ENCODE measurements at regions not wholly inside any gene's neighbourhood (a gene's known extent, or its start where the extent isn't known, plus 50 kb on each side); places are given as distances from the start of the nearest gene placed in this dataset.

DNA sequence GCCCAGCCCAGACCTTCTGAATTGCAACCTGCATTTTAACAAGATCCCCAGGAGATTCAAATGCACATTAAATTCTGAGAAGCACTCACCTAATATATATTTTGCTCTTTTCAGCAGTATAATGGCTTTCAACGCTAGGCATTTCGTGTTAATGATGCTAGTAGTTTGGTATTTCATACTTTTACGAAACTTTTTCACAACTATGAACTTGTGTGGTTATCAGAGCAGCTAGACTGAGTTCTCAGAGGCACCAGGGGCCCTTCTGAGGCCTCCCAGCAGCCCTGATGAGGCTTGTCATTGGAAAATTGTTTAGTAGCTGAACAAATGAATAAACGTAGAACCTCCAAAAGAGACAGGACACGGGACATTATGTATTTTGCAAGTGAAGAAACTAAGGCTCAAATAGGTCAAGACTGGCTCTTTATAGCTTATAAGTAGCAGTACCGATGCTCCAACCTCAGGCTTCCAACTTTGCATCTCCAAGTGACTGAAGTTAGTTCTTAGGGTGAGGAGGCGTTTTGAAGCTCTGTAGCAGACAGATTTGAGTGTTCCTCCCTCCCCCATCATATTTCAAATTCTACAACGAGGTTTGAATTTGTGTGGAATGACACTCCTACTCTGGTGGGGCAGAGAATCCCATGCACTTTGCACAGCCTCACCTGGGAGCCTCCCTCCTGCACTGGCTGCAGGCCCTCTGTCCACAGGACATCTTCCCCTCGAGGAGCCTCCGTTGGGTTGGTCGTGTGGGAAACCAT lies 121.1 kb upstream of the SLC25A48 start:
- TF ChIP-seq POLR2AphosphoS5 (IDR thresholded peaks at IDR 0.05; ENCODE audit: low read depth, low read length): no peak
- TF ChIP-seq, protein P1, sequence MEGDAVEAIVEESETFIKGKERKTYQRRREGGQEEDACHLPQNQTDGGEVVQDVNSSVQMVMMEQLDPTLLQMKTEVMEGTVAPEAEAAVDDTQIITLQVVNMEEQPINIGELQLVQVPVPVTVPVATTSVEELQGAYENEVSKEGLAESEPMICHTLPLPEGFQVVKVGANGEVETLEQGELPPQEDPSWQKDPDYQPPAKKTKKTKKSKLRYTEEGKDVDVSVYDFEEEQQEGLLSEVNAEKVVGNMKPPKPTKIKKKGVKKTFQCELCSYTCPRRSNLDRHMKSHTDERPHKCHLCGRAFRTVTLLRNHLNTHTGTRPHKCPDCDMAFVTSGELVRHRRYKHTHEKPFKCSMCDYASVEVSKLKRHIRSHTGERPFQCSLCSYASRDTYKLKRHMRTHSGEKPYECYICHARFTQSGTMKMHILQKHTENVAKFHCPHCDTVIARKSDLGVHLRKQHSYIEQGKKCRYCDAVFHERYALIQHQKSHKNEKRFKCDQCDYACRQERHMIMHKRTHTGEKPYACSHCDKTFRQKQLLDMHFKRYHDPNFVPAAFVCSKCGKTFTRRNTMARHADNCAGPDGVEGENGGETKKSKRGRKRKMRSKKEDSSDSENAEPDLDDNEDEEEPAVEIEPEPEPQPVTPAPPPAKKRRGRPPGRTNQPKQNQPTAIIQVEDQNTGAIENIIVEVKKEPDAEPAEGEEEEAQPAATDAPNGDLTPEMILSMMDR (IDR thresholded peaks at IDR 0.05): no peak
- TF ChIP-seq, protein P2, sequence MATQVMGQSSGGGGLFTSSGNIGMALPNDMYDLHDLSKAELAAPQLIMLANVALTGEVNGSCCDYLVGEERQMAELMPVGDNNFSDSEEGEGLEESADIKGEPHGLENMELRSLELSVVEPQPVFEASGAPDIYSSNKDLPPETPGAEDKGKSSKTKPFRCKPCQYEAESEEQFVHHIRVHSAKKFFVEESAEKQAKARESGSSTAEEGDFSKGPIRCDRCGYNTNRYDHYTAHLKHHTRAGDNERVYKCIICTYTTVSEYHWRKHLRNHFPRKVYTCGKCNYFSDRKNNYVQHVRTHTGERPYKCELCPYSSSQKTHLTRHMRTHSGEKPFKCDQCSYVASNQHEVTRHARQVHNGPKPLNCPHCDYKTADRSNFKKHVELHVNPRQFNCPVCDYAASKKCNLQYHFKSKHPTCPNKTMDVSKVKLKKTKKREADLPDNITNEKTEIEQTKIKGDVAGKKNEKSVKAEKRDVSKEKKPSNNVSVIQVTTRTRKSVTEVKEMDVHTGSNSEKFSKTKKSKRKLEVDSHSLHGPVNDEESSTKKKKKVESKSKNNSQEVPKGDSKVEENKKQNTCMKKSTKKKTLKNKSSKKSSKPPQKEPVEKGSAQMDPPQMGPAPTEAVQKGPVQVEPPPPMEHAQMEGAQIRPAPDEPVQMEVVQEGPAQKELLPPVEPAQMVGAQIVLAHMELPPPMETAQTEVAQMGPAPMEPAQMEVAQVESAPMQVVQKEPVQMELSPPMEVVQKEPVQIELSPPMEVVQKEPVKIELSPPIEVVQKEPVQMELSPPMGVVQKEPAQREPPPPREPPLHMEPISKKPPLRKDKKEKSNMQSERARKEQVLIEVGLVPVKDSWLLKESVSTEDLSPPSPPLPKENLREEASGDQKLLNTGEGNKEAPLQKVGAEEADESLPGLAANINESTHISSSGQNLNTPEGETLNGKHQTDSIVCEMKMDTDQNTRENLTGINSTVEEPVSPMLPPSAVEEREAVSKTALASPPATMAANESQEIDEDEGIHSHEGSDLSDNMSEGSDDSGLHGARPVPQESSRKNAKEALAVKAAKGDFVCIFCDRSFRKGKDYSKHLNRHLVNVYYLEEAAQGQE (IDR thresholded peaks at IDR 0.05; ENCODE audit: insufficient read depth in 1 of 2, low read depth in 2 of 2, low read length in 1 of 2): no peak
- TF ChIP-seq SIN3A (IDR thresholded peaks at IDR 0.05; ENCODE audit: borderline replicate concordance, insufficient read depth, low read depth, low read length): no peak
- TF ChIP-seq TCF7L2 (IDR thresholded peaks at IDR 0.05; ENCODE audit: low read depth, low read length): no peak

Data from Panc1 (cell line).